Breast epithelium (tissue), 3 donors: ENCODE measurements at regions not wholly inside any gene's neighbourhood (a gene's known extent, or its start where the extent isn't known, plus 50 kb on each side); places are given as distances from the start of the nearest gene placed in this dataset.

ENCODE experiments used
- POLR2AphosphoS5 ChIP-seq, 3 donors: sonication (generic); formaldehyde crosslinking; IDR thresholded peaks; one replicate each; pipeline ENCODE4 v1.6.1; 2017; ENCODE audit warnings: antibody characterized with exemption in 3 of 3
- TF ChIP-seq, protein P1 (sequence below), 3 donors: fragments of 450-650 bp; IDR thresholded peaks; one replicate each; pipeline ENCODE4 v1.5.1; 2016 to 2017; ENCODE audit warnings: antibody characterized with exemption in 3 of 3, mild to moderate bottlenecking in 3 of 3, moderate library complexity in 3 of 3

GRCh38 chr3:72346526-72346926, 501.7 kb downstream of the SHQ1 start:
- TF ChIP-seq, protein P1, sequence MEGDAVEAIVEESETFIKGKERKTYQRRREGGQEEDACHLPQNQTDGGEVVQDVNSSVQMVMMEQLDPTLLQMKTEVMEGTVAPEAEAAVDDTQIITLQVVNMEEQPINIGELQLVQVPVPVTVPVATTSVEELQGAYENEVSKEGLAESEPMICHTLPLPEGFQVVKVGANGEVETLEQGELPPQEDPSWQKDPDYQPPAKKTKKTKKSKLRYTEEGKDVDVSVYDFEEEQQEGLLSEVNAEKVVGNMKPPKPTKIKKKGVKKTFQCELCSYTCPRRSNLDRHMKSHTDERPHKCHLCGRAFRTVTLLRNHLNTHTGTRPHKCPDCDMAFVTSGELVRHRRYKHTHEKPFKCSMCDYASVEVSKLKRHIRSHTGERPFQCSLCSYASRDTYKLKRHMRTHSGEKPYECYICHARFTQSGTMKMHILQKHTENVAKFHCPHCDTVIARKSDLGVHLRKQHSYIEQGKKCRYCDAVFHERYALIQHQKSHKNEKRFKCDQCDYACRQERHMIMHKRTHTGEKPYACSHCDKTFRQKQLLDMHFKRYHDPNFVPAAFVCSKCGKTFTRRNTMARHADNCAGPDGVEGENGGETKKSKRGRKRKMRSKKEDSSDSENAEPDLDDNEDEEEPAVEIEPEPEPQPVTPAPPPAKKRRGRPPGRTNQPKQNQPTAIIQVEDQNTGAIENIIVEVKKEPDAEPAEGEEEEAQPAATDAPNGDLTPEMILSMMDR (IDR thresholded peaks at IDR 0.05): no peak
- TF ChIP-seq POLR2AphosphoS5 (IDR thresholded peaks at IDR 0.05): peak in 1 of 3 donors; percentile 32
